OCI-LY1 (cell line): ENCODE measurements at regions not wholly inside any gene's neighbourhood (a gene's known extent, or its start where the extent isn't known, plus 50 kb on each side); places are given as distances from the start of the nearest gene placed in this dataset.
"Not testable (repeated sequence)": the region's sequence is repeated elsewhere in the genome, so short reads cannot be mapped to it uniquely, and the experiment has no call there.

Experiments
- H2AFZ ChIP-seq: fragments of 200-600 bp; sonication (generic), shearing (Covaris generic); 2 replicates; pipeline ENCODE4 v1.6.0; 2014; ENCODE audit warnings: antibody characterized with exemption, mild to moderate bottlenecking, low read length
- H3F3A ChIP-seq: fragments of 200-600 bp; sonication (generic), shearing (Covaris generic); 2 replicates; pipeline ENCODE4 v1.6.0; 2014; ENCODE audit warnings: mild to moderate bottlenecking, antibody characterized with exemption, low read length, moderate library complexity; ENCODE audit not compliant: insufficient read depth
- H3K27ac ChIP-seq: fragments of 200-600 bp; sonication (generic); 2 replicates; pipeline ENCODE4 v1.5.1; 2014; ENCODE audit warnings: low read length, mixed run types, mild to moderate bottlenecking, low read depth; ENCODE audit not compliant: poor library complexity, severe bottlenecking
- H3K27me3 ChIP-seq: fragments of 200-600 bp; sonication (generic); 2 replicates; pipeline ENCODE4 v1.6.0; 2014; ENCODE audit warnings: antibody characterized with exemption, mild to moderate bottlenecking, low read length, moderate library complexity; ENCODE audit not compliant: insufficient read depth
- H3K36me3 ChIP-seq: fragments of 200-600 bp; sonication (generic); 2 replicates; pipeline ENCODE4 v1.6.1; 2014; ENCODE audit warnings: mild to moderate bottlenecking, antibody characterized with exemption, low read length, moderate library complexity, mixed read lengths; ENCODE audit not compliant: insufficient read depth
- H3K4me1 ChIP-seq: fragments of 200-600 bp; sonication (generic); 2 replicates; pipeline ENCODE4 v1.5.1; 2014; ENCODE audit warnings: mild to moderate bottlenecking, low read length, moderate library complexity; ENCODE audit not compliant: insufficient read depth, severe bottlenecking
- H3K4me2 ChIP-seq: fragments of 200-600 bp; sonication (generic), shearing (Covaris generic); 2 replicates; pipeline ENCODE4 v1.6.1; 2014; ENCODE audit warnings: low read length
- H3K4me3 ChIP-seq: fragments of 200-600 bp; sonication (generic); 2 replicates; pipeline ENCODE4 v1.5.1; 2014; ENCODE audit warnings: low read length, low read depth, mild to moderate bottlenecking, mixed read lengths; ENCODE audit not compliant: poor library complexity, severe bottlenecking
- H3K79me2 ChIP-seq: fragments of 200-600 bp; shearing (Covaris generic); 2 replicates; pipeline ENCODE4 v1.6.1; 2016; ENCODE audit warnings: mixed run types, low read length, mixed read lengths; ENCODE audit not compliant: insufficient read depth
- H3K9ac ChIP-seq: fragments of 200-600 bp; sonication (generic), shearing (Covaris generic); 2 replicates; pipeline ENCODE4 v1.6.1; 2014; ENCODE audit warnings: mild to moderate bottlenecking, low read length, mixed read lengths
- H3K9me2 ChIP-seq: fragments of 200-600 bp; sonication (generic), shearing (Covaris generic); 2 replicates; pipeline ENCODE4 v1.6.1; 2014; ENCODE audit warnings: low read depth, mild to moderate bottlenecking, low read length, mixed read lengths
- H3K9me3 ChIP-seq: fragments of 200-600 bp; shearing (Covaris generic); 2 replicates; pipeline ENCODE4 v1.6.1; 2014; ENCODE audit warnings: low read length, mixed read lengths
- H4K20me1 ChIP-seq: fragments of 200-600 bp; sonication (generic), shearing (Covaris generic); 2 replicates; pipeline ENCODE4 v1.6.0; 2016; ENCODE audit warnings: mild to moderate bottlenecking, low read length; ENCODE audit not compliant: insufficient read depth
- EZH2 ChIP-seq: fragments of 200-600 bp; sonication (generic), shearing (Covaris generic); IDR thresholded peaks from 2 replicates; pipeline ENCODE4 v1.8.0; 2017; ENCODE audit warnings: borderline replicate concordance, mixed run types, mild to moderate bottlenecking, antibody characterized with exemption, low read length, moderate library complexity, mixed read lengths
- TF ChIP-seq, protein P1 (sequence below): fragments of 200-600 bp; sonication (generic), shearing (Covaris generic); IDR thresholded peaks from 2 replicates; pipeline ENCODE4 v1.5.1; 2017; ENCODE audit warnings: mild to moderate bottlenecking, antibody characterized with exemption, low read length, moderate library complexity, mixed read lengths

DNA sequence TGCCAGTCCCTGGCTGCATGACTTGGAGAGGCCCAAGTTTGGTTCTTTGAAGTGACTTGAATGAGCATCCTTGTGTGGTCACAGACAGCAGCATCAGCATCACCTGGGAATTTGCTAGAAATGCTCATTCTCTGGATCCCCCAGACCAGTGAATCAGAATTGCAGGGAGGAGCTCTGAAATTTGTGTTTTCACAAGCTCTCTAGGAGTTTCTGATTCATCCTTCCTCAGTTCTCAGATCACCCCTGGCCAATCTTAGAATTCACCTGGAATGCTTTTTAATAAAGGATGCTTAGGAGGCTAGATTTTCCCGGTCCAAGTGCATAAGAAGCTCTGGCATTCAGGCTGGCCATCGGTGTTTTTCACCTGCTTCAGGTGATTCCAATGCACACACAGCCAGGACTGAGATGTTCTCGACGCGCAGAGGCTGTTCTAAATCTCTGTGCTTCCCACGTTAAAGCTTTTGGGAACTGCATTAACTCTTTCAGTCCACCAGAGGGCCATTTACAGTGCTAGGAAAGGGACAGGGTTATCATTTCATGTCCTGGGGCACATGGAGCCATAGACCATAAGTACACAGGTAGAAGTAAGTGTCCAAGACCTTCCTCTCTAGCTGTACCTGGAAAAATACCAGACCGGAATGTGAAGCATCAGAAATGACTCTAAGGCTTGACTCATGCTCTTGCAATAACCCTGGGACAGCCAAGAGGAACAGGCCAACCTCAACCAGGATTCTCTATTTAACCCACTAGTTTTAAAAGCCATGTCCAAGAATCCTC lies 85.7 kb upstream of the XYLT1 start:
- H3K27ac ChIP-seq, result no peak overlapping the region
- no peaks in the 10 kb centered on the region for H3K9me2 ChIP-seq
- H3F3A ChIP-seq, result no peaks in the 10 kb centered on the region
- H3K36me3 ChIP-seq, result no peaks in the 10 kb centered on the region
- no peak overlapping the region for H3K4me3 ChIP-seq
- no peaks in the 10 kb centered on the region for H3K79me2 ChIP-seq
- no peak overlapping the region for H2AFZ ChIP-seq
- H3K4me2 ChIP-seq, result no peak overlapping the region
- no peaks in the 10 kb centered on the region for H3K4me1 ChIP-seq
- H3K9ac ChIP-seq, result no peak overlapping the region
- no peaks in the 10 kb centered on the region for H3K27me3 ChIP-seq
- no peaks in the 10 kb centered on the region for H3K9me3 ChIP-seq
- no peaks in the 10 kb centered on the region for H4K20me1 ChIP-seq
- TF ChIP-seq, protein P1, sequence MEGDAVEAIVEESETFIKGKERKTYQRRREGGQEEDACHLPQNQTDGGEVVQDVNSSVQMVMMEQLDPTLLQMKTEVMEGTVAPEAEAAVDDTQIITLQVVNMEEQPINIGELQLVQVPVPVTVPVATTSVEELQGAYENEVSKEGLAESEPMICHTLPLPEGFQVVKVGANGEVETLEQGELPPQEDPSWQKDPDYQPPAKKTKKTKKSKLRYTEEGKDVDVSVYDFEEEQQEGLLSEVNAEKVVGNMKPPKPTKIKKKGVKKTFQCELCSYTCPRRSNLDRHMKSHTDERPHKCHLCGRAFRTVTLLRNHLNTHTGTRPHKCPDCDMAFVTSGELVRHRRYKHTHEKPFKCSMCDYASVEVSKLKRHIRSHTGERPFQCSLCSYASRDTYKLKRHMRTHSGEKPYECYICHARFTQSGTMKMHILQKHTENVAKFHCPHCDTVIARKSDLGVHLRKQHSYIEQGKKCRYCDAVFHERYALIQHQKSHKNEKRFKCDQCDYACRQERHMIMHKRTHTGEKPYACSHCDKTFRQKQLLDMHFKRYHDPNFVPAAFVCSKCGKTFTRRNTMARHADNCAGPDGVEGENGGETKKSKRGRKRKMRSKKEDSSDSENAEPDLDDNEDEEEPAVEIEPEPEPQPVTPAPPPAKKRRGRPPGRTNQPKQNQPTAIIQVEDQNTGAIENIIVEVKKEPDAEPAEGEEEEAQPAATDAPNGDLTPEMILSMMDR, result peak; percentile 63
- no peak for TF ChIP-seq EZH2

DNA sequence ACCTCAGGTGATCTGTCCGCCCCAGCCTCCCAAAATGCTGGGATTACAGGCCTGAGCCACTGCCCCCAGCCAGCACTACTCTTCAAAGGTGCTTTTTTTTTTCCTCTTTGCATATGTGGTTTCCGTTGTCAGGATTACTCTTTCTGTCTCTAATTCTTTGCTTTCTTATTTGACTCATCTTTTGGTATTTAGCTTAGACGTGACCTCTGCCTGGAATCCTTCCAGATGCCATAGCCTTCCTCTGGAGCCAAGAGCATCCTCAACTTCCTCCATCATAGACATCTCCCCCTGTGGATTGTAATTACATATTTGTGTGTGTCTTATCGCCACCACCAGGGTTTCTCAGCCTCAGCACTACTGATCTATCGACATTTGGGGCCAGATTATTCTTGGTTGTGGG lies 84.4 kb upstream of the XYLT1 start:
- Histone ChIP-seq H3K27ac (no peak overlapping the region), H3K36me3 (no peaks in the 10 kb centered on the region)

DNA sequence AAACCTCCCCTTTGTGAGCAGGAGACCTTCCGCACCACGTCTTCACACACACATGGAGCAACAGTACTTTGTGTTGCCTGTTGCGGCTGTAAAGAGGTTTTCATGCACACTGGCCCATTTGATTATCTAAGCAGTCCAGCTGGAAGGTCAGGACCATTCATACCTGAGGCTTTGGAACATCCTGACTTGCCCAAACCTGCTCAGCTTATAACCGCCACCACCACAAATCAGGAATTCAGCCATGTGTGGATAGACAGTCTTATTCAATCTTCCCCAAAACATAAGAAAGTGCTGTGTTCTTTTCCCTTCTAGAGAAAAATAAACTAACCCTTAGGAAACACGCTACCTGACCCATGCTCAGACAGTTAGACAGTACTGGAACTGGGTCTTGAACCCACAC lies 81.6 kb upstream of the XYLT1 start:
- no peak overlapping the region for H3K4me3 ChIP-seq
- no peaks in the 10 kb centered on the region for H3K79me2 ChIP-seq
- H3F3A ChIP-seq, result no peaks in the 10 kb centered on the region
- no peak overlapping the region for H3K4me2 ChIP-seq
- no peak overlapping the region for H2AFZ ChIP-seq
- H3K9ac ChIP-seq, result no peak overlapping the region
- no peaks in the 10 kb centered on the region for H4K20me1 ChIP-seq
- TF ChIP-seq, protein P1, result no peak
- no peak for TF ChIP-seq EZH2
- no peaks in the 10 kb centered on the region for H3K9me3 ChIP-seq
- H3K9me2 ChIP-seq, result no peaks in the 10 kb centered on the region
- H3K27me3 ChIP-seq, result no peaks in the 10 kb centered on the region
- H3K36me3 ChIP-seq, result no peaks in the 10 kb centered on the region
- H3K4me1 ChIP-seq, result no peaks in the 10 kb centered on the region
- H3K27ac ChIP-seq, result no peak overlapping the region

More for the DNA sequence above, 84.4 kb upstream of the XYLT1 start:
- Histone ChIP-seq H4K20me1 (no peaks in the 10 kb centered on the region), H3K9me3 (no peaks in the 10 kb centered on the region), H3K9me2 (no peaks in the 10 kb centered on the region), H3F3A (no peaks in the 10 kb centered on the region), H2AFZ (no peak overlapping the region), H3K27me3 (no peaks in the 10 kb centered on the region), H3K9ac (no peak overlapping the region), H3K79me2 (no peaks in the 10 kb centered on the region), H3K4me3 (no peak overlapping the region), H3K4me1 (no peaks in the 10 kb centered on the region), H3K4me2 (no peak overlapping the region)
- TF ChIP-seq EZH2, result no peak
- TF ChIP-seq, protein P1, result no peak

- H3K4me2 ChIP-seq, H3K27me3 ChIP-seq, H3K36me3 ChIP-seq, H3F3A ChIP-seq, H3K9me2 ChIP-seq, H3K4me1 ChIP-seq, H4K20me1 ChIP-seq, H2AFZ ChIP-seq, H3K79me2 ChIP-seq, H3K4me3 ChIP-seq, H3K27ac ChIP-seq, H3K9ac ChIP-seq, H3K9me3 ChIP-seq: not testable (repeated sequence)
Observed at GRCh38 chr16:17551682-17552081, 80.9 kb upstream of the XYLT1 start.
